Omental fat pad (tissue), 3 donors: ENCODE measurements at regions not wholly inside any gene's neighbourhood (a gene's known extent, or its start where the extent isn't known, plus 50 kb on each side); places are given as distances from the start of the nearest gene placed in this dataset.
A peak's percentile ranks its signal among the peaks of the same experiment; 100 is the strongest.

Experiments
- ATAC-seq: fragments of 150-250 bp; one replicate; pipeline ENCODE4 v1.9.1; 2016; ENCODE audit warnings: mild to moderate bottlenecking, moderate library complexity; ENCODE audit not compliant: low FRiP score
- DNase-seq: peaks from one replicate; pipeline ENCODE4 v3.0.0-alpha.2; 2019; ENCODE audit warnings: low spot score
- TF ChIP-seq, protein P1 (sequence below), 3 donors: fragments of 450-650 bp; IDR thresholded peaks; one replicate each; pipeline ENCODE4 v1.5.1; 2016 to 2017; ENCODE audit warnings: antibody characterized with exemption in 3 of 3, mild to moderate bottlenecking in 3 of 3, moderate library complexity in 2 of 3

DNA sequence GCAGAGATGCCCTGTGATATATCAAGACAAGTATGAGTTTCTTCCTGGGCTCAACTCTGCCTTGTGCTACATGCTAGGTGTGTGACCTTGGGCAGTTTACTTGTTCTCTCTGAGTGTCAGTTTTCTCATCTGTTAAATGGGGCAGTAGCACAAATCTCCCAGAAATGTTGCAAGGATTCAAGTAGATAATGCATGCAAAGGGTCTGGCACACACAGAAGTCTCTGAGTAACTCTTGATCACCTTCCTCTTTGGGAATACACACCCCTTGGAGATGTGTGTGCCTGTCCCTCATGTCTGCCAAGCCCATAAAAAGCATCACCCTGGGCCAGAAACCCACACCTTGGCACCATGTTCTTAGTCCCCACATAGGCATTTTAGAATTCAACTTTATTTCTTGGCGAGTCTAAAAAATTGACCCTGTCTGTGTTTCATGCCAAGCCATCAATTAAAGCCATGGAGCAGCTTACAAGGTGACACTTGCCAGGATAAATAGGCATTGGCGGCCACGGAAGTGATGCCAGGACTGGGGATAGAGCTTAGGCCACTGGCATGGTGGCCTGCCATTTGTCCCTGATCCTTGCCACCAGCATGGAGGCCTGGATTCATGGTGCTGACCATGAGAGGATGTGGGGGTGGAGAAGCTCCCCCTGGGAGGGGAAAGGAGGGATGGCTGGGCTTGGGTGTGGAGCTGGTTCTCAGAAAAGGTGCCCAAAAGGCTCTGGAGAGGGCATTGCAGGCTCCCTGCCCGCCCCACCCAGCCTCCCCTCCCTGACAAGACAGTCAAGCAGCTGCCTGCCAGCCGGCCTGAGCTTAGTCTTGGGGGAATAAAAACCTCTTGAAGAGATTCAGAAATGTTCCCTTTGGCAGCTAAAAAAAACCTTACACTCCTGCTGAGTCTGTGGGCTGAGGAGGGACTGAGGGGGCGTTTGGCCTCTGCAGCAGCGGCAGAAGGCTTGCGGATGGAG, 118.0 kb upstream of the IPO9 start:
- TF ChIP-seq, protein P1, sequence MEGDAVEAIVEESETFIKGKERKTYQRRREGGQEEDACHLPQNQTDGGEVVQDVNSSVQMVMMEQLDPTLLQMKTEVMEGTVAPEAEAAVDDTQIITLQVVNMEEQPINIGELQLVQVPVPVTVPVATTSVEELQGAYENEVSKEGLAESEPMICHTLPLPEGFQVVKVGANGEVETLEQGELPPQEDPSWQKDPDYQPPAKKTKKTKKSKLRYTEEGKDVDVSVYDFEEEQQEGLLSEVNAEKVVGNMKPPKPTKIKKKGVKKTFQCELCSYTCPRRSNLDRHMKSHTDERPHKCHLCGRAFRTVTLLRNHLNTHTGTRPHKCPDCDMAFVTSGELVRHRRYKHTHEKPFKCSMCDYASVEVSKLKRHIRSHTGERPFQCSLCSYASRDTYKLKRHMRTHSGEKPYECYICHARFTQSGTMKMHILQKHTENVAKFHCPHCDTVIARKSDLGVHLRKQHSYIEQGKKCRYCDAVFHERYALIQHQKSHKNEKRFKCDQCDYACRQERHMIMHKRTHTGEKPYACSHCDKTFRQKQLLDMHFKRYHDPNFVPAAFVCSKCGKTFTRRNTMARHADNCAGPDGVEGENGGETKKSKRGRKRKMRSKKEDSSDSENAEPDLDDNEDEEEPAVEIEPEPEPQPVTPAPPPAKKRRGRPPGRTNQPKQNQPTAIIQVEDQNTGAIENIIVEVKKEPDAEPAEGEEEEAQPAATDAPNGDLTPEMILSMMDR (IDR thresholded peaks at IDR 0.05): no peak
- ATAC-seq: no peak
- no peak for DNase-seq

DNA sequence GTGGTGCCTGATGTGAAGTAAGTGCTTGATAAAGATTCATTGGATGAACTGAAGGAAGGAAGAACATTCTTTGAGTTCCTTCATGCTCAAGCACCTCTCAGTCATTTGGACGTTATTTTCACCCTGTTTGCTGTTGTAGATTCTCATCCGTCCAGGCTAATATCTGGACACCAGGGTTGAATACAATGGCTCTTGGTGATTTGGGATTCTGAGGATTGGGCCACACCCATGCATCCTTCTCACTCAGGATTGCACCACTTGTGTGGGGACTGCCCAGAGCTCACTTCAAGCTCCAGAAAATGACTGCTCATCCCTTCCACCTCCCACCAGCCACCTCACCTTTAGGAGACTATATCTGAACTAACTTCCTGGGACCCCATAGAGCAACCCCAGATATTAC, 117.1 kb upstream of the IPO9 start:
- ATAC-seq (no peak), DNase-seq (no peak)
- TF ChIP-seq, protein P1 (IDR thresholded peaks at IDR 0.05): no peak

DNA sequence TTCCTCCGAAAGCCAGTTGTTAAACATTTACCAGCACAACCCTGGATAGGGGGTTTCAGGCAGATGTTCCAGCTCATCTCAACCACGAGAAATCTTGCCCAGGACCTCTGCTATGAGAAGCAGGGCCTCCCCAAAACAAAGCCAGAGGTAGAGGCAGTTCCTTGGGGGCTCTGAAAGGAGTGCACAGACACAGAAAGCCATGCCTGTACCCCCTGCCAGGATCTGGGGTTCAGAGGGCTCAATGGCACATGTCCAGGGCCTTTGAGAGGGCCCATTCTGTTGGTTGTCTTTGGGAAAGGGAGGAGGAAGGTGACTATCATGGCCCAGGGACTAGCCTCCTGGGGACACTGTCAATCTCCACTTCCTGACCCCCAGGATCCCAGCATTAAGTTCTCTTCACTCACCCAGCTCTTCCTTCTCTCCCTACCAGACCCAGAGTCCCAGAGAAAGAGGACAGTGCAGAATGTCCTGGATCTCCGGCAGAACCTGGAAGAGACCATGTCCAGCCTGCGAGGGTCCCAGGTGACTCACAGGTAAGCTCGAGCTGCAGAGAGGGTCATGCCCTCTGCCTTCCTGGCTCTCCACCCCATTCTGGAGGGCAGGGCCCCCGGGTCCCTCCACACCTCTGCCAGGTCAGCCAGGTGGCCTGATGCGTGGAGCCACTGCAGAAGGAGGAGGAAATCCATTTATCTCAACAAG, 116.4 kb upstream of the IPO9 start:
- ATAC-seq (no peak), DNase-seq (no peak)
- TF ChIP-seq, protein P1 (IDR thresholded peaks at IDR 0.05): no peak

DNA sequence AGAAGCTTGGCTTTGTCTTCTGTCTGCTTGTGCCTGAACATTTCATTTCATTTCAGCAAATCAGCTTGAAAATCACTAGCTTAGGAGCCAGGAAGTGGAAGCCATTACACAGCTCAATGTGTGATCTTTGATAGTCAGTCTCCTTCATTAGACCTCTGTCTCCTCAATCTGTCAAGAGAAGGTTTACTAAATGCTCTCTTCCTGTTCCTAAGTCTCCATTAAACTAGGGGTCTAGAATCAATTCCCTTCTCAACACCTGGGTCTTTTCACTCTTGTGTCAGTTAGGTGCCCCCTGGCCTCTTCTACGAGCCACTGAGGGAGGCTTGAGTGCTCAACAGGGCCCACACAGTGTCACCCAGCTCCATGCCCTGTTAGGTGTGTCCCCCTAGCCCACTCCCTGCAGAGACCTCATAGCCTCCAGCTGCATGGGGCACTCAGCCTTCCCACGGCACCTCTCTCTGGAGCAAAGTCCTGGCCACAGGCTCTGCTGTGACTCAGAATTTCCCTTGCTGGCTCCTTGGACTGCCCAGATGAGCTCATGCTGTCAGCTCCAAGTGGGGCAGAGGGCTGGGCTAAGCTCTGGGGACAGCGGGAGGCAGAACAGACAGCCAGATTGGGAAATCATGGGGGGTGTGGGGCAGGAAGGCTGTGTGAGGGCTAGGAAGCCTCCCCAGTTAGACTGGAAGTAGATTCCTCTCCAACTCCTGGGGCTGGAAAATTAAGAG, 115.7 kb upstream of the IPO9 start:
- peak; percentile 87 for DNase-seq
- TF ChIP-seq, protein P1 (IDR thresholded peaks at IDR 0.05): no peak
- ATAC-seq: peak; percentile 77

DNA sequence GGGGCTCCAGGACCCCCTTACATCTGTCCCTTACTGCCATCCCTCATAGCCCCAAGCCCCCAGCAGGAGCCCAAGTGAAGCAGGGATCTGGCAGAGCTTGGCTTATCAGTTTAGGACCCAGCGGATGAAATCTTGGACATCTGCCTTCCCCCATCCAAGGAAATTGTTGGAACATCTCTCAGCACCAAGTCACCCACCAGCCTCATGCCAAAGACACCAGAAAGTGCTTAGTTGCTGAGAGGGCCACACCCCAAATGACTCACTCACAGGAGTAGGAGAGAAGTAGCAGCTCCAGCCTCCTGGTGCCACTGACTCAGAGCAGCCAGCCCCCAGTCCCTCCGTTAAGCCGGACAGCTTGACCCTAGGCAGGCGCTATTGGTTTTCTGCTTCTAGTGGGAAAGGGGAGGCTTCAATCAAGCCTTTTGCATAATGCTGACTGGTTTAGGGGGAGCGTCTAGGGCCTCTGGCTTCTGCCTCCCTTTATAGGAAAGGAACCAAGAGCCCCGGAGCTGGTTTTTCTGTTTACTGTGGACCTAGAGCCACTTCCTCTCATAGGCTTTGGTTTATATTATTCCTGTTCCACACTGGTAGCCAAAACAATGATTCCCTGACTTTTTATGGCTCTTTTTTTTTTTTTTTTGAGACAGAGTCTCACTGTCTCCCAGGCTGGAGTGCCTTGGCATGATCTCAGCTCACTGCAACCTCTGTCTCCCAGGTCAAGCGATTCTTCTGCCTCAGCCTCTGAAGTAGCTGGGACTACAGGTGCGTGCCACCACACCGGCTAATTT, 114.2 kb upstream of the IPO9 start:
- ATAC-seq: peak; percentile 91
- DNase-seq: peak; percentile 55
- TF ChIP-seq, protein P1 (IDR thresholded peaks at IDR 0.05): no peak

DNA sequence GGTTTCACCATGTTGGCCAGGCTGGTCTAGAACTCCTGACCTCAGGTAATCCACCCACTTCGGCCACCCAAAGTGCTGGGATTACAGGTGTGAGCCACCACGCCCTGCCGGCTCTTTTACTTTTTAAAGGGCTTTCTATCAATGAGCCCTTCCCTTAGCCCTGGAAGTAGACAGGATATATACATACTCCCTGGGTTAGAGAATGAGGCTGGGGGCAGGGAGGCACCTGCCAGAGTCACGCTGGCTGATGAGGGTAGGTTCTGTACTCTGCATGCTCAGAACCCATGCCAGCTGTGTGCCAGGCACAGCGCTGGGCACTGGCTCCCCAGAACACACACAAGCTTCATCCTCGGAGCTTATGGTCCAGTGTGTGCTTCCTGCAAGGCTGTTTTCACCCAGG, 113.6 kb upstream of the IPO9 start:
- ATAC-seq: no peak
- no peak for DNase-seq
- TF ChIP-seq, protein P1 (IDR thresholded peaks at IDR 0.05): no peak
